GM12872 (cell line): ENCODE measurements at regions not wholly inside any gene's neighbourhood (a gene's known extent, or its start where the extent isn't known, plus 50 kb on each side); places are given as distances from the start of the nearest gene placed in this dataset.

Experiments
- CTCF ChIP-seq: IDR thresholded peaks from 3 replicates; pipeline ENCODE4 v1.5.1; 2011; ENCODE audit warnings: low read depth, mild to moderate bottlenecking, low read length, moderate library complexity; ENCODE audit not compliant: insufficient read depth

- no peak for TF ChIP-seq CTCF
Measured at GRCh38 chr9:96100385-96101300, 201.3 kb downstream of the HSD17B3 start.

- no peak for TF ChIP-seq CTCF
Measured at GRCh38 chr9:96089452-96090085, 212.4 kb downstream of the HSD17B3 start.

- no peak for TF ChIP-seq CTCF
Measured at GRCh38 chr9:96088510-96088909, 213.0 kb downstream of the ERCC6L2 start.

- TF ChIP-seq CTCF, result no peak
Measured at GRCh38 chr9:96087669-96088299, 212.3 kb downstream of the ERCC6L2 start.

- TF ChIP-seq CTCF, result no peak
Measured at GRCh38 chr9:96086936-96087571, 211.6 kb downstream of the ERCC6L2 start.

- no peak for TF ChIP-seq CTCF
Measured at GRCh38 chr9:96085491-96086143, 210.1 kb downstream of the ERCC6L2 start.
